ENCODE measurements at regions not wholly inside any gene's neighbourhood (a gene's known extent, or its start where the extent isn't known, plus 50 kb on each side); places are given as distances from the start of the nearest gene placed in this dataset.
"Not testable (repeated sequence)": the region's sequence is repeated elsewhere in the genome, so short reads cannot be mapped to it uniquely, and the experiment has no call there.

DNA sequence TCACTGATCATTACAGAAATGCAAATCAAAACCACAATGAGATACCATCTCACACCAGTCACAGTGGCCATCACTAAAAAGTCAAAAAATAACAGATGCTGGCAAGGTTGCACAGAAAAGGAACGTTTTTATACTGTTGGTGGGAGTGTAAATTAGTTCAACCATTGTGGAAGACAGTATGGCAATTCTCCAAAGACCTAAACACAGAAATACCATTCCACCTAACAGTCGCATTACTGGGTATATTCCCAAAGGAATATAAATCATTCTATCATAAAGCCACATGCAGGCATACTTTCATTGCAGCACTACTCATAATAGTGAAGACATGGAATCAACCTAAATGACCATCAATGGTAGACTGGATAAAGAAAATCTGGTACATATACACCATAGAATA, 83.2 kb upstream of the ARID5B start:
- not testable (repeated sequence) for DNase-seq (ENCODE audit: low read depth in 4 of 6, low spot score in 6 of 6); H3K36me3 ChIP-seq (ENCODE audit: control insufficient read depth, insufficient read depth, low read length); H3K4me1 ChIP-seq (ENCODE audit: control insufficient read depth, insufficient read depth, low read length); H3K27ac ChIP-seq (ENCODE audit: low read depth, low read length); H3K4me3 ChIP-seq (ENCODE audit: low read depth, low read length); H3K9me3 ChIP-seq (ENCODE audit: control insufficient read depth, insufficient read depth, low read length); H3K27me3 ChIP-seq (ENCODE audit: control insufficient read depth, insufficient read depth, low read length)
- no CpG with 5 or more reads among the region's 2 CpGs for WGBS (ENCODE audit: insufficient coverage)

DNA sequence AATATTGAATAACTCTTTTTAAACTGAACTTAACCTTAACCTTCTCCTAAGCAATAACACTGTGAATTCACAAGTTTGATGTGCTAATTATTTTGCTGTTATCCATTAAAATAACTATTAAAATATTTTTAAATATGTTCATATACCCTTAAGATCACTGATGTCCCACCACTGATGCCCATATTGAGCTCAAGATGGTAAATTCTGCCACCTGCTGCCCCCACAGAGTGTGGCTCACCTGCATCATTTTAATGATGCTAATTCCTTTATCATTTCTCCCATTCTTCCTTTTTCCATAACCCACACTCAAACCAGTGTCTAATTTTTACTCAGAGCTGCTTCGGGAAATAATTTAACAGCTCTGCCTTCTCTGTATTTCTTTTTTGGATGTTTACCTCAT, 82.3 kb upstream of the ARID5B start:
- WGBS (ENCODE audit: insufficient coverage): 100% methylated on average over 1 of the region's 1 CpG
- no peak for DNase-seq (ENCODE audit: low read depth in 4 of 6, low spot score in 6 of 6)
- no peaks in the 10 kb centered on the region for H3K9me3 ChIP-seq (ENCODE audit: control insufficient read depth, insufficient read depth, low read length)
- H3K4me3 ChIP-seq (ENCODE audit: low read depth, low read length): no peak overlapping the region
- no peak overlapping the region for H3K27ac ChIP-seq (ENCODE audit: low read depth, low read length)
- H3K27me3 ChIP-seq (ENCODE audit: control insufficient read depth, insufficient read depth, low read length): no peaks in the 10 kb centered on the region
- H3K4me1 ChIP-seq (ENCODE audit: control insufficient read depth, insufficient read depth, low read length): no peaks in the 10 kb centered on the region
- no peaks in the 10 kb centered on the region for H3K36me3 ChIP-seq (ENCODE audit: control insufficient read depth, insufficient read depth, low read length)

DNA sequence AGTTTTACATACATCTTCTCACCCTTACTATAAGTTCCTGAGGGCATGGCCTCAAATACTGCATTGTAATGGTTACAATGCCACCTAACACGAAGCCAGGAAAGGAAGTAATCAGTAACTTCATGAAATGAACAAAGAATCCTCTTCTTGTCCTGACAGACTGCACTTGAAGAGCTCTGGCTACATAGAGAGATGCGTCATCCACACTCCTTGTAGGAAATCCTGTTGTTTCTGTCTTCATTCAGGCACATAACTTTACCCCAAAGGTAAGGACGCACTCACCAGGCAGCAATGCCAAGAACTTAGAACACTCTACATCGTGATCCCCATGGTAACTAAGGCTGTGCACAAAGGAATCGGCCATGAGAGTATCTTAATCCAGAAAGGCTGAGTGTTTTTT, 80.3 kb upstream of the ARID5B start:
- no peaks in the 10 kb centered on the region for H3K9me3 ChIP-seq (ENCODE audit: control insufficient read depth, insufficient read depth, low read length)
- 60% methylated on average over 2 of the region's 5 CpGs for WGBS (ENCODE audit: insufficient coverage)

DNA sequence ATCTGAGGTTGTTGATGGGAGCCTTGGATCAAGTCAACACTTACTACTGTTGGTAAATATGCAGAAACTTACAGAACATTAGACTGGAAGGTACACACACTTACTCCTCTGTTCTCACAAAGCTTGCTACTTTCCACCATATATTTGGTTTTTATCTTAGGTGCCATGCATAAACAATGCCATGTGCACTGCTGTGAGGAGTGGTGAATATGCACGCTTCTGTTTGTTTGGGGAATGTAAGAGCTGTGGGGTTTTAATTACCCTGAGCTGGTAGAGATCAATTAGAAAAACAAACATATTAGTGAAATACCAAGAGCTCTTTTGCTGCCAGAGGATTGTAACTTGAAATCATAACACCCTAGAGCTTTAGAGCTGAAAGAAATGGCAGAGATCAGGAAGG, 79.8 kb upstream of the ARID5B start:
- no peaks in the 10 kb centered on the region for H3K27me3 ChIP-seq (ENCODE audit: control insufficient read depth, insufficient read depth, low read length)
- H3K4me1 ChIP-seq (ENCODE audit: control insufficient read depth, insufficient read depth, low read length): no peaks in the 10 kb centered on the region
- no CpG with 5 or more reads among the region's 1 CpG for WGBS (ENCODE audit: insufficient coverage)
- no peak for DNase-seq (ENCODE audit: low read depth in 4 of 6, low spot score in 6 of 6)
- no peak overlapping the region for H3K4me3 ChIP-seq (ENCODE audit: low read depth, low read length)
- H3K27ac ChIP-seq (ENCODE audit: low read depth, low read length): no peak overlapping the region
- no peaks in the 10 kb centered on the region for H3K36me3 ChIP-seq (ENCODE audit: control insufficient read depth, insufficient read depth, low read length)
- no peaks in the 10 kb centered on the region for H3K9me3 ChIP-seq (ENCODE audit: control insufficient read depth, insufficient read depth, low read length)

More for the DNA sequence above, 80.3 kb upstream of the ARID5B start:
- Histone ChIP-seq H3K4me3 (ENCODE audit: low read depth, low read length) (no peak overlapping the region), H3K4me1 (ENCODE audit: control insufficient read depth, insufficient read depth, low read length) (no peaks in the 10 kb centered on the region), H3K27ac (ENCODE audit: low read depth, low read length) (no peak overlapping the region), H3K27me3 (ENCODE audit: control insufficient read depth, insufficient read depth, low read length) (no peaks in the 10 kb centered on the region), H3K36me3 (ENCODE audit: control insufficient read depth, insufficient read depth, low read length) (no peaks in the 10 kb centered on the region)
- DNase-seq (ENCODE audit: low read depth in 4 of 6, low spot score in 6 of 6): no peak

DNA sequence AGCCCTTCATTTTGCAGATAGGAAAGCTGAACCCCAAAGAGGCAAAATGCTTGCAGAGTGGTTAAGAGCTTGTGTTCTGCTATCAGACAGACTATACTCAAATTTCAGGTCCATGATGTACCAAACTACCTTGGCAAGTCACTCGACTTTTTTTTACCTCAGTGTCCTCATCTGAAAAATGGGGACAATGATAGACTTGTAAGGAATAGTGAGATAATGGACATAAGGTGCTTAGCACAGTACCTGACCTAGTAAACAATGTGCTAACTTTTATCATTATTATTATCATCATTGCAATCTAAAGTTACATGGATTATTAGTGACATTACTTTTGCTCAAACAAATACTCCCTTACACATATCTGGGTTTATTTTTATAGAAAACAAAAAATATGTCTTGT, 79.4 kb upstream of the ARID5B start:
- no CpG with 5 or more reads among the region's 1 CpG for WGBS (ENCODE audit: insufficient coverage)
- H3K9me3 ChIP-seq (ENCODE audit: control insufficient read depth, insufficient read depth, low read length): no peaks in the 10 kb centered on the region
- no peak overlapping the region for H3K27ac ChIP-seq (ENCODE audit: low read depth, low read length)
- H3K36me3 ChIP-seq (ENCODE audit: control insufficient read depth, insufficient read depth, low read length): no peaks in the 10 kb centered on the region
- H3K4me1 ChIP-seq (ENCODE audit: control insufficient read depth, insufficient read depth, low read length): no peaks in the 10 kb centered on the region
- no peak for DNase-seq (ENCODE audit: low read depth in 4 of 6, low spot score in 6 of 6)
- H3K4me3 ChIP-seq (ENCODE audit: low read depth, low read length): no peak overlapping the region
- no peaks in the 10 kb centered on the region for H3K27me3 ChIP-seq (ENCODE audit: control insufficient read depth, insufficient read depth, low read length)

DNA sequence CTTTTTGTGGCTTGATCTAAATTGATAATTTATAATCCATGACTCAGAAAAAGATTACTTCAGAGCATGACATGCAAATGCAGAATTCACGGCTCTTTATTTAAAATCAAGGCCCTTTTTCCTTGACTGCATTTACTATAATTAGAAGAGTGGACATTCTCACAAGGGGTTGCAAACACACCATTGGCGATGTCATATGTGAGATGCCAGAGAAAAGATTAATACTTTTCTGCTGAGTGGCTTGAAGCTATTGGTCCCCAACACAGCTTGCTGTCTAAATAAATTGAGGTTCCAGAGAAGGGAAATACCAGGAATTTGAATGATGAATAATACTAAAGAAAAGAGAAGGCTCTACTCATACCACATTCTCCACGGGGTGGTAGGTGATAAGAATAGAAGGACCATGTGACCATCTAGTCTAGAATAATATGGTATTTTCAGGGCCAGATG, 78.7 kb upstream of the ARID5B start:
- no peak overlapping the region for H3K4me3 ChIP-seq (ENCODE audit: low read depth, low read length)
- H3K27me3 ChIP-seq (ENCODE audit: control insufficient read depth, insufficient read depth, low read length): no peaks in the 10 kb centered on the region
- H3K27ac ChIP-seq (ENCODE audit: low read depth, low read length): no peak overlapping the region
- WGBS (ENCODE audit: insufficient coverage): no CpG with 5 or more reads among the region's 3 CpGs
- no peaks in the 10 kb centered on the region for H3K9me3 ChIP-seq (ENCODE audit: control insufficient read depth, insufficient read depth, low read length)
- DNase-seq (ENCODE audit: low read depth in 4 of 6, low spot score in 6 of 6): no peak
- no peaks in the 10 kb centered on the region for H3K36me3 ChIP-seq (ENCODE audit: control insufficient read depth, insufficient read depth, low read length)
- H3K4me1 ChIP-seq (ENCODE audit: control insufficient read depth, insufficient read depth, low read length): no peaks in the 10 kb centered on the region

DNA sequence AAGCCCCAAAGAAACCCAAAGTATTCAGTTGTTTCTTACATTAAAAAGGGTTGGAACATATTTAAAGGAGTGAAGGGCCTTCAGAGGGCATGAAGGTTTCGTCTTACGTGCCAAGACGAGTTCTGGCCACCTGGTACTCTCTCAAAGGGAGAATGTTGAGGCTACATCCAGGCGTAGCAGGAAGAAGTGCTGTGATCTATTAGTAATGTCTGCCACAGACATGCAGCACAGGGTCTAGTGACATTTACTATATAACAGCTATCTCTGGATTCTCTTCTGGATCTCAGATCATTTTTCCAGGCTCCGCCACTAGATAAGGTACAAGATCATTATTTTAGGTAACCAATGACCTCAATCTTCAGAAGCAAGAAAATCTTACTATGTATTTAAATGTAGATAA, 76.5 kb upstream of the ARID5B start:
- Histone ChIP-seq H3K4me3 (ENCODE audit: low read depth, low read length) (no peak overlapping the region), H3K9me3 (ENCODE audit: control insufficient read depth, insufficient read depth, low read length) (no peaks in the 10 kb centered on the region), H3K36me3 (ENCODE audit: control insufficient read depth, insufficient read depth, low read length) (no peaks in the 10 kb centered on the region), H3K27me3 (ENCODE audit: control insufficient read depth, insufficient read depth, low read length) (no peaks in the 10 kb centered on the region), H3K4me1 (ENCODE audit: control insufficient read depth, insufficient read depth, low read length) (no peaks in the 10 kb centered on the region), H3K27ac (ENCODE audit: low read depth, low read length) (no peak overlapping the region)
- 86% methylated on average over 3 of the region's 5 CpGs for WGBS (ENCODE audit: insufficient coverage)
- DNase-seq (ENCODE audit: low read depth in 4 of 6, low spot score in 6 of 6): no peak

DNA sequence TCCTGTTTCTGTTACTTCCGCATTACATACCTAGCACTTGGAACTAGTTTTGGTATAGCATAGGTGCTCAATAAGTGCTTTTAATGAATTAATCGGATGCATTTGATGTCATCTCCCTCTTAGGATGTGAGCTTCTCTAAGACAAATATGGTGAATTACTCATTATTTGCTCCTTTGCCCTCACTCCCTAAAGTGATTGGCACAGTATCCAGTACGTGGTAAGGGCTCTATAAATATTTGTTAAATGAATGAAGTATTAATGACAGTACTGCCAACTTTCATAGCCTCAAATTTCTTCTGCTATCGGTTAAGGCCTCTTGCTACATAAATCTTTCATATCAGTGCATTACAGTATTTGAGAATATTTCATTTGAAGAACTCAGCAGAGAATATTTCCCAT, 75.9 kb upstream of the ARID5B start:
- no peak overlapping the region for H3K27ac ChIP-seq (ENCODE audit: low read depth, low read length)
- no CpG with 5 or more reads among the region's 4 CpGs for WGBS (ENCODE audit: insufficient coverage)
- H3K27me3 ChIP-seq (ENCODE audit: control insufficient read depth, insufficient read depth, low read length): no peaks in the 10 kb centered on the region
- no peak overlapping the region for H3K4me3 ChIP-seq (ENCODE audit: low read depth, low read length)
- no peaks in the 10 kb centered on the region for H3K36me3 ChIP-seq (ENCODE audit: control insufficient read depth, insufficient read depth, low read length)
- H3K9me3 ChIP-seq (ENCODE audit: control insufficient read depth, insufficient read depth, low read length): no peaks in the 10 kb centered on the region
- H3K4me1 ChIP-seq (ENCODE audit: control insufficient read depth, insufficient read depth, low read length): no peaks in the 10 kb centered on the region
- no peak for DNase-seq (ENCODE audit: low read depth in 4 of 6, low spot score in 6 of 6)

DNA sequence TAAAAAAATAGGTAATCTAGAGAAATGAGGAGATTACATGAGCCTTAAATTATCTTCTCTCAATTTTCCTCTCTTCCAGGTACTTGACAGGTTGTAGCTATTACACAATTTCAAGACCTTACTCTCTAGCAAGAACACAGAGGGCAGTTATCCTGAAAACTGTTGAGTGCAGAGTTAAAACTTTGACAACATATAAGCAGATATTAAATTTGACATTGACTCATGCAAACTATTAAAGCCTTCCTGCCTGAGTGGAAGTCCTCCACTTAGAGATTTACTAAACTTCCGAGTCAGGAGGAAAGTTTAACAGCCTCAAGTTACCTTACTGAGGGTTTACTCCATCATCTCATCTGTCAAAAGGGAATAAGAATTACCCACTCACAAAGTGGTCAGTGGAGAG, 73.5 kb upstream of the ARID5B start:
- DNase-seq (ENCODE audit: low read depth in 4 of 6, low spot score in 6 of 6): no peak
- Histone ChIP-seq H3K36me3 (ENCODE audit: control insufficient read depth, insufficient read depth, low read length) (no peaks in the 10 kb centered on the region), H3K4me3 (ENCODE audit: low read depth, low read length) (no peak overlapping the region), H3K27me3 (ENCODE audit: control insufficient read depth, insufficient read depth, low read length) (no peaks in the 10 kb centered on the region), H3K9me3 (ENCODE audit: control insufficient read depth, insufficient read depth, low read length) (no peaks in the 10 kb centered on the region), H3K4me1 (ENCODE audit: control insufficient read depth, insufficient read depth, low read length) (no peaks in the 10 kb centered on the region), H3K27ac (ENCODE audit: low read depth, low read length) (no peak overlapping the region)
- no CpG with 5 or more reads among the region's 1 CpG for WGBS (ENCODE audit: insufficient coverage)

DNA sequence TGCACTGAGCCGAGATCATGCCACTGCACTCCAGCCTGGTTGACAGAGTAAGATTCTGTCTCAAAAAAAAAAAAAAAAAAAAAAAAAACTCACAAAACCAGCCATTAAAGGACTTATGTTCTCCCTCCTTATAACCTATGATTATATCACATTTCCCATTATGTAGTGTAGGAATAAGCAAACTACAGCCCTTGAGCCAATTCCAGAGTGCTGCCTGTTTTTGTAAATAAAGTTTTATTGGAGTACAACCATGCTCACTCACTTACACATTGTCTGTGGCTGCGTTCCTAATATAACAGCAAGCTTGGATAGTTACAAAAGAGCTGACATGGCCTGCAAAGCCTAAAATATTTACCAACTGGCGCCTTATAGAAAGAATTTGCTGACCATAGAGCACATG, 72.7 kb upstream of the ARID5B start:
- H3K27me3 ChIP-seq (ENCODE audit: control insufficient read depth, insufficient read depth, low read length): no peaks in the 10 kb centered on the region
- 100% methylated on average over 2 of the region's 3 CpGs for WGBS (ENCODE audit: insufficient coverage)
- H3K27ac ChIP-seq (ENCODE audit: low read depth, low read length): no peak overlapping the region
- DNase-seq (ENCODE audit: low read depth in 4 of 6, low spot score in 6 of 6): no peak
- H3K36me3 ChIP-seq (ENCODE audit: control insufficient read depth, insufficient read depth, low read length): no peaks in the 10 kb centered on the region
- no peaks in the 10 kb centered on the region for H3K4me1 ChIP-seq (ENCODE audit: control insufficient read depth, insufficient read depth, low read length)
- no peaks in the 10 kb centered on the region for H3K9me3 ChIP-seq (ENCODE audit: control insufficient read depth, insufficient read depth, low read length)
- H3K4me3 ChIP-seq (ENCODE audit: low read depth, low read length): no peak overlapping the region
